Suprapubic skin (tissue), 4 donors: ENCODE measurements at regions not wholly inside any gene's neighbourhood (a gene's known extent, or its start where the extent isn't known, plus 50 kb on each side); places are given as distances from the start of the nearest gene placed in this dataset.

ENCODE experiments used
- DNase-seq, 2 donors: peaks; one replicate each; pipeline ENCODE4 v3.0.0-alpha.2; 2019; ENCODE audit warnings: low spot score in 2 of 2
- H3K27ac ChIP-seq: fragments of 200-600 bp; sonication (generic); one replicate; pipeline ENCODE4 v1.5.1; 2019
- H3K27me3 ChIP-seq: fragments of 200-600 bp; sonication (generic); one replicate; pipeline ENCODE4 v1.5.1; 2019
- H3K36me3 ChIP-seq: fragments of 200-600 bp; sonication (generic); one replicate; pipeline ENCODE4 v1.5.1; 2019
- H3K4me1 ChIP-seq: fragments of 200-600 bp; sonication (generic); one replicate; pipeline ENCODE4 v1.5.1; 2019
- H3K4me3 ChIP-seq: fragments of 200-600 bp; sonication (generic); one replicate; pipeline ENCODE4 v1.5.1; 2019; ENCODE audit warnings: mild to moderate bottlenecking
- H3K9me3 ChIP-seq: fragments of 200-600 bp; sonication (generic); one replicate; pipeline ENCODE4 v1.5.1; 2019
- CTCF ChIP-seq, 2 donors: fragments of 200-600 bp in 1 of 2; fragments of 450-650 bp in 1 of 2; sonication (generic) in 1 of 2; IDR thresholded peaks; one replicate each; pipeline ENCODE4 v1.5.1; 2016 to 2019; ENCODE audit warnings: antibody characterized with exemption in 2 of 2, mild to moderate bottlenecking in 1 of 2, moderate library complexity in 1 of 2
- EP300 ChIP-seq: sonication (generic); formaldehyde crosslinking; IDR thresholded peaks from one replicate; pipeline ENCODE4 v1.6.1; 2017; ENCODE audit warnings: antibody characterized with exemption
- POLR2A ChIP-seq, 2 donors: fragments of 450-650 bp; IDR thresholded peaks; one replicate each; pipeline ENCODE4 v1.6.1; 2017; ENCODE audit warnings: antibody characterized with exemption in 2 of 2, mild to moderate bottlenecking in 2 of 2, moderate library complexity in 2 of 2
- POLR2AphosphoS5 ChIP-seq, 3 donors: sonication (generic); formaldehyde crosslinking; IDR thresholded peaks; one replicate each; pipeline ENCODE4 v1.6.1; 2017; ENCODE audit warnings: antibody characterized with exemption in 3 of 3
- whole genome bisulfite sequencing: methylation state at CpG from one replicate; pipeline ENCODE4 v1.1.5; 2018; 5-methylcytosine and 5-hydroxymethylcytosine counted together

GRCh38 chr2:220785178-220785577, 786.9 kb downstream of the EPHA4 start:
- H3K27ac ChIP-seq: no peak overlapping the region
- H3K9me3 ChIP-seq: no peaks in the 10 kb centered on the region
- no peaks in the 10 kb centered on the region for H3K36me3 ChIP-seq
- TF ChIP-seq EP300: no peak
- no peak for TF ChIP-seq POLR2AphosphoS5 (IDR thresholded peaks at IDR 0.05)
- TF ChIP-seq CTCF (IDR thresholded peaks at IDR 0.05): no peak
- no peak for TF ChIP-seq POLR2A (IDR thresholded peaks at IDR 0.05)
- 92% methylated on average over 4 of the region's 4 CpGs for WGBS
- DNase-seq: no peak
- peaks cover 6% of the 10 kb centered on the region for H3K4me1 ChIP-seq
- no peak overlapping the region for H3K4me3 ChIP-seq
- no peaks in the 10 kb centered on the region for H3K27me3 ChIP-seq

GRCh38 chr2:220786216-220786615, 785.9 kb downstream of the EPHA4 start:
- H3K36me3 ChIP-seq: no peaks in the 10 kb centered on the region
- H3K4me1 ChIP-seq: no peaks in the 10 kb centered on the region
- no peak overlapping the region for H3K27ac ChIP-seq
- H3K4me3 ChIP-seq: no peak overlapping the region
- no peaks in the 10 kb centered on the region for H3K27me3 ChIP-seq
- H3K9me3 ChIP-seq: no peaks in the 10 kb centered on the region
- DNase-seq: no peak
- 73% methylated on average over 5 of the region's 5 CpGs for WGBS
- no peak for TF ChIP-seq CTCF (IDR thresholded peaks at IDR 0.05)
- TF ChIP-seq POLR2A (IDR thresholded peaks at IDR 0.05): no peak
- TF ChIP-seq POLR2AphosphoS5 (IDR thresholded peaks at IDR 0.05): no peak
- TF ChIP-seq EP300: no peak

- TF ChIP-seq CTCF (IDR thresholded peaks at IDR 0.05) (no peak), POLR2AphosphoS5 (IDR thresholded peaks at IDR 0.05) (no peak), POLR2A (IDR thresholded peaks at IDR 0.05) (no peak), EP300 (no peak)
- DNase-seq: no peak
- Histone ChIP-seq H3K4me1 (no peaks in the 10 kb centered on the region), H3K36me3 (no peaks in the 10 kb centered on the region), H3K27ac (no peak overlapping the region), H3K4me3 (no peak overlapping the region), H3K9me3 (no peaks in the 10 kb centered on the region), H3K27me3 (no peaks in the 10 kb centered on the region)
Observed at GRCh38 chr2:220787251-220787650, 784.9 kb downstream of the EPHA4 start.

GRCh38 chr2:220789961-220790360, 782.1 kb downstream of the EPHA4 start:
- Histone ChIP-seq H3K4me1 (no peaks in the 10 kb centered on the region), H3K27me3 (no peaks in the 10 kb centered on the region), H3K4me3 (no peak overlapping the region), H3K27ac (no peak overlapping the region), H3K9me3 (no peaks in the 10 kb centered on the region), H3K36me3 (no peaks in the 10 kb centered on the region)
- 41% methylated on average over 1 of the region's 1 CpG for WGBS
- TF ChIP-seq POLR2A (IDR thresholded peaks at IDR 0.05) (no peak), POLR2AphosphoS5 (IDR thresholded peaks at IDR 0.05) (no peak), EP300 (no peak), CTCF (IDR thresholded peaks at IDR 0.05) (no peak)
- DNase-seq: no peak

- no peak for DNase-seq
- no peaks in the 10 kb centered on the region for H3K9me3 ChIP-seq
- H3K27me3 ChIP-seq: no peaks in the 10 kb centered on the region
- H3K27ac ChIP-seq: no peak overlapping the region
- H3K4me1 ChIP-seq: no peaks in the 10 kb centered on the region
- 88% methylated on average over 3 of the region's 3 CpGs for WGBS
- TF ChIP-seq CTCF (IDR thresholded peaks at IDR 0.05) (no peak), POLR2AphosphoS5 (IDR thresholded peaks at IDR 0.05) (no peak), EP300 (no peak), POLR2A (IDR thresholded peaks at IDR 0.05) (no peak)
- H3K36me3 ChIP-seq: no peaks in the 10 kb centered on the region
- H3K4me3 ChIP-seq: no peak overlapping the region
Observed at GRCh38 chr2:220795705-220796104, 776.4 kb downstream of the EPHA4 start.
